ENCODE measurements at regions not wholly inside any gene's neighbourhood (a gene's known extent, or its start where the extent isn't known, plus 50 kb on each side); places are given as distances from the start of the nearest gene placed in this dataset.

- no peak for TF ChIP-seq POLR2A (IDR thresholded peaks at IDR 0.05)
- TF ChIP-seq CTCF (IDR thresholded peaks at IDR 0.05): no peak
- no peak for TF ChIP-seq POLR2AphosphoS5 (IDR thresholded peaks at IDR 0.05)
Observed at GRCh38 chr10:26640391-26640790, 57.1 kb upstream of the PDSS1 start.

All from upper lobe of left lung (tissue), 4 donors.